HCT116 (cell line): ENCODE measurements at regions not wholly inside any gene's neighbourhood (a gene's known extent, or its start where the extent isn't known, plus 50 kb on each side); places are given as distances from the start of the nearest gene placed in this dataset.

ENCODE experiments used
- ATF3 ChIP-seq: IDR thresholded peaks from 2 replicates; pipeline ENCODE4 v1.6.1; 2012
- CEBPB ChIP-seq: IDR thresholded peaks from 2 replicates; pipeline ENCODE4 v1.6.1; 2012; ENCODE audit warnings: low read depth
- CTCF ChIP-seq, 3 experiments: fragments of 200-600 bp in 1 of 3; sonication (generic) in 1 of 3; IDR thresholded peaks in 2 of 3; conservative IDR thresholded peaks in 1 of 3; 2 replicates each; pipeline ENCODE4 v1.5.1; 2012 to 2017; ENCODE audit warnings: low read depth in 2 of 3, low read length in 2 of 3, antibody characterized with exemption in 1 of 3, borderline replicate concordance in 1 of 3, control low read depth in 1 of 3, mild to moderate bottlenecking in 1 of 3, mixed read lengths in 1 of 3, mixed run types in 1 of 3, moderate library complexity in 1 of 3; ENCODE audit not compliant: insufficient read depth in 1 of 3
- EZH2 ChIP-seq: fragments of 200-600 bp; sonication (generic); IDR thresholded peaks from 2 replicates; pipeline ENCODE4 v1.6.1; 2017; ENCODE audit warnings: antibody characterized with exemption, mixed run types
- POLR2A ChIP-seq: IDR thresholded peaks from 2 replicates; pipeline ENCODE4 v1.7.0; 2011; ENCODE audit warnings: borderline replicate concordance; ENCODE audit not compliant: insufficient read depth, insufficient read length; ENCODE audit errors: extremely low read depth
- POLR2AphosphoS5 ChIP-seq: IDR thresholded peaks from 2 replicates; pipeline ENCODE4 v1.6.1; 2011; ENCODE audit warnings: mild to moderate bottlenecking, low read depth, low read length, moderate library complexity
- REST ChIP-seq: IDR thresholded peaks from 2 replicates; pipeline ENCODE4 v1.6.1; 2012; ENCODE audit warnings: low read depth

- TF ChIP-seq CEBPB (no peak), CTCF (IDR thresholded peaks at IDR 0.05 in 2 of 3, conservative IDR thresholded peaks at IDR 0.05 in 1 of 3; ENCODE audit: borderline replicate concordance in 1 of 3, insufficient read depth in 1 of 3, low read depth in 2 of 3, low read length in 2 of 3) (no peak), ATF3 (no peak), POLR2AphosphoS5 (no peak), REST (no peak), EZH2 (no peak), POLR2A (no peak)
These were observed 183.2 kb upstream of the TENT5D start for GRCh38 chrX:80237072-80237471.
